Testis (tissue), 2 donors: ENCODE measurements at regions not wholly inside any gene's neighbourhood (a gene's known extent, or its start where the extent isn't known, plus 50 kb on each side); places are given as distances from the start of the nearest gene placed in this dataset.

Source experiments
- DNase-seq: peaks from one replicate; pipeline ENCODE4 v3.0.0-alpha.2; 2019
- H3K27ac ChIP-seq, 2 donors: fragments of 200-600 bp; sonication (generic); one replicate each; pipeline ENCODE4 v1.5.1; 2019
- H3K27me3 ChIP-seq: fragments of 200-600 bp; sonication (generic); one replicate; pipeline ENCODE4 v1.5.1; 2019
- H3K36me3 ChIP-seq: fragments of 200-600 bp; sonication (generic); one replicate; pipeline ENCODE4 v1.5.1; 2017; ENCODE audit warnings: low read depth; ENCODE audit errors: missing control alignments
- H3K4me1 ChIP-seq: fragments of 200-600 bp; sonication (generic); one replicate; pipeline ENCODE4 v1.5.1; 2019
- H3K4me3 ChIP-seq, 2 donors: fragments of 200-600 bp; sonication (generic); one replicate each; pipeline ENCODE4 v1.5.1; 2017 to 2019
- H3K9me3 ChIP-seq: fragments of 200-600 bp; sonication (generic); one replicate; pipeline ENCODE4 v1.5.1; 2017
- POLR2A ChIP-seq: fragments of 450-650 bp; IDR thresholded peaks from one replicate; pipeline ENCODE4 v1.6.1; 2017; ENCODE audit warnings: antibody characterized with exemption, mild to moderate bottlenecking, moderate library complexity
- WGBS, 2 donors: methylation state at CpG; one replicate each; pipeline ENCODE4 v1.1.5; 2018; 5-methylcytosine and 5-hydroxymethylcytosine counted together
- intact Hi-C: fragments of 100-400 bp; cut with DNase I; formaldehyde crosslinking; loops from one replicate; pipeline ENCODE4 v1.15.1; 2023; ENCODE audit warnings: low total_unique reads
- TF ChIP-seq, protein P1 (sequence below), 3 experiments: fragments of 450-650 bp in 2 of 3; fragments of 200-600 bp in 1 of 3; sonication (generic) in 1 of 3; IDR thresholded peaks; one replicate each; pipeline ENCODE4 v1.5.1; 2016 to 2019; ENCODE audit warnings: antibody characterized with exemption in 3 of 3, mild to moderate bottlenecking in 2 of 3, moderate library complexity in 1 of 3

DNA sequence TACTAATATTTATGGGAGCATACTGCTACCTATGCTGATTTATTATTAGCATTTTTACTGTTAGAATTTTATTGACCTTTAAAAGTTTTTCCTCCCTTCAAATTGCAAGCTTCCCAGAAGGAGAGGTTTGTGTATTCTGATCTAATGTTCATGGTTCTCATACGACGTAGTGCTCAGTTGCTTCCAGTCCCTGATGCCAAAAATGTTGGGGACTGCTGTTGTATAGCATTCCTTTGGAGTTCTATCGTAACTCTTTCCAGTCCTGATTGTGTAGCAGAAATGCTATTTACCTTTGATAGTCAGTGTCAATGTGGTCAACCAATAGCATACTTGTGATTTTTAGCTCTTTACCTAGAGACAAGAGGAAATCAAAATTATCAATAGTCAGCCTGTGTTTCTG, 69.5 kb upstream of the ZSWIM2 start:
- TF ChIP-seq POLR2A: no peak
- TF ChIP-seq, protein P1, sequence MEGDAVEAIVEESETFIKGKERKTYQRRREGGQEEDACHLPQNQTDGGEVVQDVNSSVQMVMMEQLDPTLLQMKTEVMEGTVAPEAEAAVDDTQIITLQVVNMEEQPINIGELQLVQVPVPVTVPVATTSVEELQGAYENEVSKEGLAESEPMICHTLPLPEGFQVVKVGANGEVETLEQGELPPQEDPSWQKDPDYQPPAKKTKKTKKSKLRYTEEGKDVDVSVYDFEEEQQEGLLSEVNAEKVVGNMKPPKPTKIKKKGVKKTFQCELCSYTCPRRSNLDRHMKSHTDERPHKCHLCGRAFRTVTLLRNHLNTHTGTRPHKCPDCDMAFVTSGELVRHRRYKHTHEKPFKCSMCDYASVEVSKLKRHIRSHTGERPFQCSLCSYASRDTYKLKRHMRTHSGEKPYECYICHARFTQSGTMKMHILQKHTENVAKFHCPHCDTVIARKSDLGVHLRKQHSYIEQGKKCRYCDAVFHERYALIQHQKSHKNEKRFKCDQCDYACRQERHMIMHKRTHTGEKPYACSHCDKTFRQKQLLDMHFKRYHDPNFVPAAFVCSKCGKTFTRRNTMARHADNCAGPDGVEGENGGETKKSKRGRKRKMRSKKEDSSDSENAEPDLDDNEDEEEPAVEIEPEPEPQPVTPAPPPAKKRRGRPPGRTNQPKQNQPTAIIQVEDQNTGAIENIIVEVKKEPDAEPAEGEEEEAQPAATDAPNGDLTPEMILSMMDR (IDR thresholded peaks at IDR 0.05): no peak
- DNase-seq: no peak

DNA sequence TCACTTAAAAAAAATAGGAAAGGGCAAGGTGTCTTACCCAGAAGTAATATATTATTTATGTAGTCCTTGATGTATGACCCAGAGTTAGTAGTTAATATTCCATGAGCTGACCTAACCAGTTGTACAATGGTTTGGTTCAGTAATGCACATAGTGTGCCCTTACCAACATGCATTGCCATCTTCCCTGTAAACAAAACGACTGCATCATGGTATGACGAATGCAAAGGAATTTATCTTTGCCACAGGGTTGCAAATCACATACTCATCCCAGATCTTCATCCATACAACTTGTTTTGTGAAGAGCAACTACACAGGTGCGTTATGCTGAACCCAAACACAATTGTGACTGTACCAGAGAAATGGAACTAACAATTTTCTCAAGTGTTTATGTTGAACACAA, 68.9 kb upstream of the ZSWIM2 start:
- Histone ChIP-seq H3K4me3 (no peak overlapping the region), H3K27ac (no peak overlapping the region), H3K36me3 (no peaks in the 10 kb centered on the region), H3K9me3 (no peaks in the 10 kb centered on the region), H3K27me3 (no peaks in the 10 kb centered on the region), H3K4me1 (no peaks in the 10 kb centered on the region)
- 90 to 95% methylated on average over 3 of the region's 3 CpGs for WGBS, 2 donors
- DNase-seq: no peak
- intact Hi-C loops: no loop called here
- no peak for TF ChIP-seq POLR2A
- TF ChIP-seq, protein P1 (IDR thresholded peaks at IDR 0.05): no peak

More for the DNA sequence above, 69.5 kb upstream of the ZSWIM2 start:
- H3K27ac ChIP-seq: no peak overlapping the region
- H3K4me3 ChIP-seq: no peak overlapping the region
- intact Hi-C loops: no loop called here
- H3K4me1 ChIP-seq: no peaks in the 10 kb centered on the region
- H3K27me3 ChIP-seq: no peaks in the 10 kb centered on the region
- H3K36me3 ChIP-seq: no peaks in the 10 kb centered on the region
- H3K9me3 ChIP-seq: no peaks in the 10 kb centered on the region
- 60 to 78% methylated on average over 3 of the region's 3 CpGs for whole genome bisulfite sequencing, 2 donors

DNA sequence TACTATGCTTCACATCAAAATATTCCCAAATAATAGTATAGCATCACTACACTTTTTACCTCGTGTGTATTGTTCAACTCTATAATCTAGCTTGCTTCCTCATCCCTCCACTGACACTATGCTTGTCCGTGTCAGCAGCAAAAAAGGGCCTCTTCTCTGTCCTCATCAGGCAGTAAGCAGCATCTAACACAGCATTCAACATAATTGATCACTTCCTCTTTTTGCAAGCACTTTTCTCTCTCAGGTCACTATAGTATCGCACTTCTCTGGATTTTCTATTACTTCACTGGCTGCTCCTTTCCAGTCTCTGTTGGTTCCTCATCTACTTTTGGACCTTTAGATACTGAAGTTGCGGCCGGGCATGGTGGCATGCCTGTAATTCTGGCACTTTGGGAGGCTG, 64.9 kb upstream of the ZSWIM2 start:
- TF ChIP-seq POLR2A: no peak
- TF ChIP-seq, protein P1 (IDR thresholded peaks at IDR 0.05): no peak
- Histone ChIP-seq H3K4me3 (no peak overlapping the region), H3K27ac (no peak overlapping the region), H3K4me1 (no peaks in the 10 kb centered on the region), H3K27me3 (no peaks in the 10 kb centered on the region), H3K36me3 (no peaks in the 10 kb centered on the region), H3K9me3 (no peaks in the 10 kb centered on the region)
- WGBS, 2 donors: 67 to 92% methylated on average over 5 of the region's 5 CpGs
- DNase-seq: no peak
- intact Hi-C loops: no loop called here

DNA sequence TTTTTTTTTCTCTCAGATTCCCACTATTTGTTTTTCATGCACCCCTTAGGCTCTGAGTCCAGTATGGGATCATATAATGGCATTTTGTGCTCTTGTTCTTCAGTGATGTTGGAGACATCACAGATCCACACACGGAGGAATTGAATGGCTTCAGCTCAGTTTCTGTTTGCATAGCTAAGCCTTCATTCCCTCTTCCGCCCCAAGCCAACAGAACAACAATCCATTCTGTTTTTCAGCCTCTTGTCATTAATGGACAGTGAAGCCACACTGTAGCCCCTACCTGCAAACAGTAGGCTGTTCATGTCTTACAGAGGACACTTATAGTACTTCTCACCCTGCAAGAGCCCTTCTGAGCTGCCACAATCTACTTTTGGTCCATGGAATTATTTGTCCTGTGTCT, 64.0 kb upstream of the ZSWIM2 start:
- Histone ChIP-seq H3K9me3 (no peaks in the 10 kb centered on the region), H3K27me3 (no peaks in the 10 kb centered on the region), H3K27ac (no peak overlapping the region), H3K4me1 (no peaks in the 10 kb centered on the region), H3K4me3 (no peak overlapping the region), H3K36me3 (no peaks in the 10 kb centered on the region)
- no peak for DNase-seq
- 75 to 81% methylated on average over 2 of the region's 2 CpGs for WGBS, 2 donors
- TF ChIP-seq POLR2A: no peak
- TF ChIP-seq, protein P1 (IDR thresholded peaks at IDR 0.05): no peak
- intact Hi-C loops: no loop called here

DNA sequence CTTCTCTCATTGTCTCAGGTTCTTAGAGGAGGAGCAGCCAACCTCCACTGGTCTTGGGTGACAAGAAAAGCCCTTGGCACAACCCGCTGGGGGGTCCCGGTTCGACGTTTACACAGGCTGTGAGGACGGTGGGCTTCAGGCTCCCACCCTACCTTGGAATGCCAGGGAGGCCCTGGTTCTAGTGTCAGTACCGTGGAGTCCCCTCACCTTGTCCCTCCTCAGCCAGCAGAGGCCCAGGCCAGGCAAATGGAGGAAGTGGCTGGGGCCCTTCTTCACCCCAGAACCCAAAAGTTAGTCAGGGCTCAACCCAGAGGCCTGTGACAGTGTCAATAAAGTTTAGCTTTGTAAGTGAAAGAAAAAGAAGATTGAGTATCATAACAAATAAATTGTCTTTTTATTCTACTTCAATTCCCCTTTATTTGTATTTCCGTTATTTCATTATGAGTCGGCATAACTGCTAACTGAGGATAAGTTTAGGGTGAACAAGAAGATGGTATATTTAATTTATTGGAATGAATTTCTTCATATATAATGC, 62.6 kb upstream of the ZSWIM2 start:
- Histone ChIP-seq H3K9me3 (no peaks in the 10 kb centered on the region), H3K4me1 (no peaks in the 10 kb centered on the region), H3K27me3 (no peaks in the 10 kb centered on the region), H3K27ac (no peak overlapping the region), H3K4me3 (no peak overlapping the region), H3K36me3 (no peaks in the 10 kb centered on the region)
- no peak for DNase-seq
- intact Hi-C loops: no loop called here
- WGBS, 2 donors: 78 to 85% methylated on average over 8 of the region's 8 CpGs
- TF ChIP-seq, protein P1 (IDR thresholded peaks at IDR 0.05): no peak
- no peak for TF ChIP-seq POLR2A
